ENCODE measurements at regions not wholly inside any gene's neighbourhood (a gene's known extent, or its start where the extent isn't known, plus 50 kb on each side); places are given as distances from the start of the nearest gene placed in this dataset.
"Not testable (repeated sequence)": the region's sequence is repeated elsewhere in the genome, so short reads cannot be mapped to it uniquely, and the experiment has no call there.

GRCh38 chr12:116670859-116671258 lies 67.0 kb downstream of the SPRING1 start:
- Histone ChIP-seq H3K79me1 (ENCODE audit: low read length) (no peaks in the 10 kb centered on the region), H3K14ac (ENCODE audit: low read length) (no peak overlapping the region), H4K8ac (ENCODE audit: low read depth, low read length) (no peak overlapping the region), H3K79me2 (ENCODE audit: control insufficient read depth, insufficient read depth, low read length, poor library complexity) (no peaks in the 10 kb centered on the region), H3K9ac (ENCODE audit: low read length) (no peak overlapping the region), H2AFZ (ENCODE audit: insufficient read depth, low read length, poor library complexity) (no peak overlapping the region), H3K27me3 (ENCODE audit: insufficient read depth, low read length) (no peaks in the 10 kb centered on the region), H4K91ac (ENCODE audit: low read depth, low read length) (no peak overlapping the region), H3K4ac (ENCODE audit: low read depth, low read length) (no peak overlapping the region), H3K4me3 (ENCODE audit: low read depth, low read length) (no peak overlapping the region), H3K27ac (ENCODE audit: low read depth, low read length) (no peak overlapping the region), H3K36me3 (ENCODE audit: control insufficient read depth in 1 of 2, insufficient read depth in 2 of 2, low read length in 2 of 2) (no peaks in the 10 kb centered on the region), H3K4me1 (ENCODE audit: control insufficient read depth in 1 of 2, insufficient read depth in 2 of 2, low read length in 2 of 2) (peaks cover 0 to 9% of the 10 kb centered on the region in 2 experiments), H2BK5ac (ENCODE audit: low read depth, low read length, poor library complexity) (no peak overlapping the region), H2BK120ac (ENCODE audit: insufficient read depth, low read length, poor library complexity) (no peak overlapping the region), H4K12ac (ENCODE audit: low read depth, low read length) (no peak overlapping the region), H2AK5ac (ENCODE audit: low read length) (no peak overlapping the region), H3K18ac (ENCODE audit: low read length) (no peak overlapping the region), H2BK12ac (ENCODE audit: low read length) (no peak overlapping the region), H3K23ac (ENCODE audit: low read length) (no peak overlapping the region), H3K4me2 (ENCODE audit: low read length) (no peak overlapping the region), H3K9me3 (ENCODE audit: insufficient read depth, low read depth, low read length) (no peaks in the 10 kb centered on the region)
- no peak for DNase-seq

GRCh38 chr12:116667752-116668151 lies 70.1 kb downstream of the SPRING1 start:
- Histone ChIP-seq H3K9me3 (ENCODE audit: insufficient read depth, low read depth, low read length) (no peaks in the 10 kb centered on the region), H3K9ac (ENCODE audit: low read length) (no peak overlapping the region), H3K36me3 (ENCODE audit: control insufficient read depth in 1 of 2, insufficient read depth in 2 of 2, low read length in 2 of 2) (no peaks in the 10 kb centered on the region), H4K12ac (ENCODE audit: low read depth, low read length) (no peak overlapping the region), H2BK120ac (ENCODE audit: insufficient read depth, low read length, poor library complexity) (no peak overlapping the region), H3K4me1 (ENCODE audit: control insufficient read depth in 1 of 2, insufficient read depth in 2 of 2, low read length in 2 of 2) (peaks cover 0 to under 1% of the 10 kb centered on the region in 2 experiments), H3K18ac (ENCODE audit: low read length) (no peak overlapping the region), H2AFZ (ENCODE audit: insufficient read depth, low read length, poor library complexity) (no peak overlapping the region), H3K14ac (ENCODE audit: low read length) (no peak overlapping the region), H2BK12ac (ENCODE audit: low read length) (no peak overlapping the region), H4K8ac (ENCODE audit: low read depth, low read length) (no peak overlapping the region), H3K23ac (ENCODE audit: low read length) (no peak overlapping the region), H3K4ac (ENCODE audit: low read depth, low read length) (no peak overlapping the region), H3K4me2 (ENCODE audit: low read length) (no peak overlapping the region), H2BK5ac (ENCODE audit: low read depth, low read length, poor library complexity) (no peak overlapping the region), H4K91ac (ENCODE audit: low read depth, low read length) (no peak overlapping the region), H3K79me2 (ENCODE audit: control insufficient read depth, insufficient read depth, low read length, poor library complexity) (no peaks in the 10 kb centered on the region), H3K4me3 (ENCODE audit: low read depth, low read length) (no peak overlapping the region), H3K27me3 (ENCODE audit: insufficient read depth, low read length) (no peaks in the 10 kb centered on the region), H2AK5ac (ENCODE audit: low read length) (no peak overlapping the region), H3K79me1 (ENCODE audit: low read length) (no peaks in the 10 kb centered on the region), H3K27ac (ENCODE audit: low read depth, low read length) (no peak overlapping the region)
- WGBS (ENCODE audit: extremely low coverage, insufficient coverage, insufficient read length), result no CpG with 5 or more reads among the region's 10 CpGs
- no peak for DNase-seq

GRCh38 chr12:116666829-116667228 lies 71.0 kb downstream of the SPRING1 start:
- H3K9me3 ChIP-seq (ENCODE audit: insufficient read depth, low read depth, low read length); H3K9ac ChIP-seq (ENCODE audit: low read length); H4K8ac ChIP-seq (ENCODE audit: low read depth, low read length); H2AFZ ChIP-seq (ENCODE audit: insufficient read depth, low read length, poor library complexity); H3K79me2 ChIP-seq (ENCODE audit: control insufficient read depth, insufficient read depth, low read length, poor library complexity); H3K27ac ChIP-seq (ENCODE audit: low read depth, low read length); H4K12ac ChIP-seq (ENCODE audit: low read depth, low read length); H3K79me1 ChIP-seq (ENCODE audit: low read length); H3K4me2 ChIP-seq (ENCODE audit: low read length); H3K36me3 ChIP-seq (ENCODE audit: control insufficient read depth in 1 of 2, insufficient read depth in 2 of 2, low read length in 2 of 2); H3K4ac ChIP-seq (ENCODE audit: low read depth, low read length); H3K4me3 ChIP-seq (ENCODE audit: low read depth, low read length); H3K27me3 ChIP-seq (ENCODE audit: insufficient read depth, low read length); H3K14ac ChIP-seq (ENCODE audit: low read length); H3K18ac ChIP-seq (ENCODE audit: low read length); H2BK12ac ChIP-seq (ENCODE audit: low read length); H2BK120ac ChIP-seq (ENCODE audit: insufficient read depth, low read length, poor library complexity); H3K23ac ChIP-seq (ENCODE audit: low read length); H4K91ac ChIP-seq (ENCODE audit: low read depth, low read length); DNase-seq; H2BK5ac ChIP-seq (ENCODE audit: low read depth, low read length, poor library complexity); H3K4me1 ChIP-seq (ENCODE audit: control insufficient read depth in 1 of 2, insufficient read depth in 2 of 2, low read length in 2 of 2); H2AK5ac ChIP-seq (ENCODE audit: low read length): not testable (repeated sequence)
- no CpG with 5 or more reads among the region's 8 CpGs for WGBS (ENCODE audit: extremely low coverage, insufficient coverage, insufficient read length)

GRCh38 chr12:116666305-116666673 lies 71.6 kb downstream of the SPRING1 start:
- no peak overlapping the region for H3K23ac ChIP-seq (ENCODE audit: low read length)
- H3K9me3 ChIP-seq (ENCODE audit: insufficient read depth, low read depth, low read length), result no peaks in the 10 kb centered on the region
- DNase-seq, result no peak
- no peak overlapping the region for H3K27ac ChIP-seq (ENCODE audit: low read depth, low read length)
- peaks cover 0 to 3% of the 10 kb centered on the region in 2 experiments for H3K4me1 ChIP-seq (ENCODE audit: control insufficient read depth in 1 of 2, insufficient read depth in 2 of 2, low read length in 2 of 2)
- H3K79me1 ChIP-seq (ENCODE audit: low read length), result no peaks in the 10 kb centered on the region
- H4K91ac ChIP-seq (ENCODE audit: low read depth, low read length), result no peak overlapping the region
- no peak overlapping the region for H3K4me2 ChIP-seq (ENCODE audit: low read length)
- no peak overlapping the region for H2AK5ac ChIP-seq (ENCODE audit: low read length)
- H3K4ac ChIP-seq (ENCODE audit: low read depth, low read length), result no peak overlapping the region
- no peak overlapping the region for H2AFZ ChIP-seq (ENCODE audit: insufficient read depth, low read length, poor library complexity)
- no peak overlapping the region for H2BK120ac ChIP-seq (ENCODE audit: insufficient read depth, low read length, poor library complexity)
- WGBS (ENCODE audit: extremely low coverage, insufficient coverage, insufficient read length), result no CpG with 5 or more reads among the region's 10 CpGs
- H3K14ac ChIP-seq (ENCODE audit: low read length), result no peak overlapping the region
- no peaks in the 10 kb centered on the region for H3K79me2 ChIP-seq (ENCODE audit: control insufficient read depth, insufficient read depth, low read length, poor library complexity)
- no peak overlapping the region for H4K8ac ChIP-seq (ENCODE audit: low read depth, low read length)
- no peak overlapping the region for H4K12ac ChIP-seq (ENCODE audit: low read depth, low read length)
- H2BK12ac ChIP-seq (ENCODE audit: low read length), result no peak overlapping the region
- H3K9ac ChIP-seq (ENCODE audit: low read length), result no peak overlapping the region
- no peak overlapping the region for H2BK5ac ChIP-seq (ENCODE audit: low read depth, low read length, poor library complexity)
- H3K27me3 ChIP-seq (ENCODE audit: insufficient read depth, low read length), result no peaks in the 10 kb centered on the region
- no peak overlapping the region for H3K18ac ChIP-seq (ENCODE audit: low read length)
- H3K36me3 ChIP-seq (ENCODE audit: control insufficient read depth in 1 of 2, insufficient read depth in 2 of 2, low read length in 2 of 2), result peaks cover 0 to 3% of the 10 kb centered on the region in 2 experiments
- no peak overlapping the region for H3K4me3 ChIP-seq (ENCODE audit: low read depth, low read length)
